Mesendoderm (in vitro differentiated cells): ENCODE measurements at regions not wholly inside any gene's neighbourhood (a gene's known extent, or its start where the extent isn't known, plus 50 kb on each side); places are given as distances from the start of the nearest gene placed in this dataset.

Experiments
- DNase-seq: peaks from one replicate; pipeline ENCODE4 v3.0.0; 2013
- H2AK5ac ChIP-seq: 2 replicates; pipeline ENCODE4 v1.6.1; 2013; ENCODE audit warnings: low read length, inconsistent platforms
- H2BK120ac ChIP-seq: 2 replicates; pipeline ENCODE4 v1.6.1; 2013; ENCODE audit warnings: low read depth, mild to moderate bottlenecking, low read length, moderate library complexity, mixed read lengths
- H2BK15ac ChIP-seq: replicated peaks from 2 replicates; pipeline ENCODE4 v1.6.1; 2013; ENCODE audit warnings: low read depth, mild to moderate bottlenecking, moderate library complexity
- H2BK5ac ChIP-seq: 2 replicates; pipeline ENCODE4 v1.6.1; 2013; ENCODE audit warnings: low read length, inconsistent platforms
- H3K18ac ChIP-seq: 2 replicates; pipeline ENCODE4 v1.6.1; 2013; ENCODE audit warnings: mild to moderate bottlenecking, low read length, mixed read lengths
- H3K23ac ChIP-seq: one replicate; pipeline ENCODE4 v1.6.1; 2013; ENCODE audit warnings: low read length
- H3K27ac ChIP-seq: 2 replicates; pipeline ENCODE4 v1.5.1; 2013; ENCODE audit warnings: low read depth, mild to moderate bottlenecking, inconsistent platforms, low read length, moderate library complexity
- H3K27me3 ChIP-seq: 2 replicates; pipeline ENCODE4 v1.6.1; 2013; ENCODE audit warnings: low read length, control low read depth, mild to moderate bottlenecking, inconsistent platforms; ENCODE audit not compliant: insufficient read depth, poor library complexity
- H3K36me3 ChIP-seq: 2 replicates; pipeline ENCODE4 v1.6.1; 2013; ENCODE audit warnings: low read length, inconsistent platforms; ENCODE audit not compliant: control insufficient read depth, insufficient read depth
- H3K4ac ChIP-seq: one replicate; pipeline ENCODE4 v1.6.1; 2013; ENCODE audit warnings: low read depth, mild to moderate bottlenecking, low read length, moderate library complexity
- H3K4me1 ChIP-seq: 2 replicates; pipeline ENCODE4 v1.6.1; 2013; ENCODE audit warnings: low read depth, low read length, inconsistent platforms; ENCODE audit not compliant: control insufficient read depth
- H3K4me2 ChIP-seq: 2 replicates; pipeline ENCODE4 v1.6.1; 2013; ENCODE audit warnings: low read length
- H3K4me3 ChIP-seq: 2 replicates; pipeline ENCODE4 v1.5.1; 2013; ENCODE audit warnings: mild to moderate bottlenecking, low read length
- H3K56ac ChIP-seq: one replicate; pipeline ENCODE4 v1.6.1; 2013; ENCODE audit warnings: low read length
- H3K79me1 ChIP-seq: 2 replicates; pipeline ENCODE4 v1.6.1; 2013; ENCODE audit warnings: low read length, inconsistent platforms
- H3K79me2 ChIP-seq: 2 replicates; pipeline ENCODE4 v1.6.1; 2013; ENCODE audit warnings: mild to moderate bottlenecking, low read length; ENCODE audit not compliant: control insufficient read depth, insufficient read depth
- H3K9ac ChIP-seq: 2 replicates; pipeline ENCODE4 v1.6.1; 2013; ENCODE audit warnings: low read length, inconsistent platforms
- H4K5ac ChIP-seq: one replicate; pipeline ENCODE4 v1.6.1; 2013; ENCODE audit warnings: low read length
- H4K8ac ChIP-seq: one replicate; pipeline ENCODE4 v1.6.1; 2013; ENCODE audit warnings: low read depth, mild to moderate bottlenecking, control low read depth, low read length, moderate library complexity
- WGBS: extraction: QIAGEN DNeasy Blood & Tissue Kit; methylation state at CpG from one replicate; pipeline ENCODE4 v1.1.7; 2013; ENCODE audit warnings: low lambda C conversion rate, missing lambda C conversion rate; ENCODE audit not compliant: insufficient coverage; ENCODE audit errors: extremely low coverage; 5-methylcytosine and 5-hydroxymethylcytosine counted together

- Histone ChIP-seq H4K5ac (no peak overlapping the region), H3K56ac (no peak overlapping the region), H3K4me2 (no peak overlapping the region), H3K27me3 (no peaks in the 10 kb centered on the region), H3K23ac (no peak overlapping the region), H3K9ac (no peak overlapping the region), H3K4me3 (no peak overlapping the region), H3K4ac (no peak overlapping the region), H3K27ac (no peak overlapping the region), H3K18ac (no peak overlapping the region), H2BK5ac (no peak overlapping the region), H2BK120ac (no peak overlapping the region), H2BK15ac (no peak overlapping the region), H3K36me3 (no peaks in the 10 kb centered on the region), H3K4me1 (no peaks in the 10 kb centered on the region), H2AK5ac (no peak overlapping the region), H4K8ac (no peak overlapping the region), H3K79me2 (no peaks in the 10 kb centered on the region), H3K79me1 (no peaks in the 10 kb centered on the region)
- peak; percentile 38 for DNase-seq
- WGBS, result no CpG with 5 or more reads among the region's 6 CpGs
These were observed 89.4 kb downstream of the RRM2 start for GRCh38 chr2:10211844-10212422.

GRCh38 chr2:10212827-10213226 lies 89.9 kb upstream of the HPCAL1 start:
- Histone ChIP-seq H3K36me3 (no peaks in the 10 kb centered on the region), H3K9ac (no peak overlapping the region), H3K79me2 (no peaks in the 10 kb centered on the region), H3K4me2 (no peak overlapping the region), H2BK15ac (no peak overlapping the region), H3K4ac (no peak overlapping the region), H3K23ac (no peak overlapping the region), H3K56ac (no peak overlapping the region), H3K4me3 (no peak overlapping the region), H3K4me1 (no peaks in the 10 kb centered on the region), H2AK5ac (no peak overlapping the region), H2BK5ac (no peak overlapping the region), H3K18ac (no peak overlapping the region), H4K5ac (no peak overlapping the region), H3K27me3 (no peaks in the 10 kb centered on the region), H3K79me1 (no peaks in the 10 kb centered on the region), H2BK120ac (no peak overlapping the region), H4K8ac (no peak overlapping the region), H3K27ac (no peak overlapping the region)
- WGBS, result no CpG with 5 or more reads among the region's 4 CpGs
- no peak for DNase-seq

GRCh38 chr2:10214179-10214578 lies 88.5 kb upstream of the HPCAL1 start:
- Histone ChIP-seq H4K5ac (no peak overlapping the region), H3K4me1 (no peaks in the 10 kb centered on the region), H3K27ac (no peak overlapping the region), H2AK5ac (no peak overlapping the region), H2BK5ac (no peak overlapping the region), H3K56ac (no peak overlapping the region), H3K4ac (no peak overlapping the region), H3K36me3 (no peaks in the 10 kb centered on the region), H2BK120ac (no peak overlapping the region), H3K4me2 (no peak overlapping the region), H3K79me2 (no peaks in the 10 kb centered on the region), H3K4me3 (no peak overlapping the region), H3K9ac (no peak overlapping the region), H2BK15ac (no peak overlapping the region), H3K23ac (no peak overlapping the region), H3K18ac (no peak overlapping the region), H4K8ac (no peak overlapping the region), H3K79me1 (no peaks in the 10 kb centered on the region), H3K27me3 (no peaks in the 10 kb centered on the region)
- WGBS, result no CpG with 5 or more reads among the region's 8 CpGs
- DNase-seq, result no peak

GRCh38 chr2:10215393-10215935 lies 87.2 kb upstream of the HPCAL1 start:
- no peaks in the 10 kb centered on the region for H3K79me2 ChIP-seq
- H2AK5ac ChIP-seq, result no peak overlapping the region
- no peaks in the 10 kb centered on the region for H3K27me3 ChIP-seq
- H3K9ac ChIP-seq, result no peak overlapping the region
- no peak overlapping the region for H2BK120ac ChIP-seq
- H2BK5ac ChIP-seq, result no peak overlapping the region
- no CpG with 5 or more reads among the region's 7 CpGs for WGBS
- H3K4me3 ChIP-seq, result no peak overlapping the region
- H3K36me3 ChIP-seq, result no peaks in the 10 kb centered on the region
- no peak overlapping the region for H2BK15ac ChIP-seq
- H3K4ac ChIP-seq, result no peak overlapping the region
- no peak overlapping the region for H4K8ac ChIP-seq
- H3K4me1 ChIP-seq, result no peaks in the 10 kb centered on the region
- no peak overlapping the region for H3K18ac ChIP-seq
- no peak overlapping the region for H3K23ac ChIP-seq
- DNase-seq, result no peak
- H3K27ac ChIP-seq, result no peak overlapping the region
- H3K4me2 ChIP-seq, result no peak overlapping the region
- no peaks in the 10 kb centered on the region for H3K79me1 ChIP-seq
- H3K56ac ChIP-seq, result no peak overlapping the region
- no peak overlapping the region for H4K5ac ChIP-seq

GRCh38 chr2:10216677-10217488 lies 85.8 kb upstream of the HPCAL1 start:
- H3K4me2 ChIP-seq, result no peak overlapping the region
- no peak for DNase-seq
- H3K9ac ChIP-seq, result no peak overlapping the region
- H3K4me1 ChIP-seq, result no peaks in the 10 kb centered on the region
- H2AK5ac ChIP-seq, result no peak overlapping the region
- no peak overlapping the region for H3K18ac ChIP-seq
- no peak overlapping the region for H3K56ac ChIP-seq
- no peak overlapping the region for H4K8ac ChIP-seq
- no peak overlapping the region for H3K4me3 ChIP-seq
- H3K79me1 ChIP-seq, result no peaks in the 10 kb centered on the region
- no peak overlapping the region for H3K23ac ChIP-seq
- no peak overlapping the region for H4K5ac ChIP-seq
- H3K4ac ChIP-seq, result no peak overlapping the region
- WGBS, result no CpG with 5 or more reads among the region's 28 CpGs
- no peak overlapping the region for H2BK5ac ChIP-seq
- no peak overlapping the region for H2BK120ac ChIP-seq
- H3K79me2 ChIP-seq, result no peaks in the 10 kb centered on the region
- no peak overlapping the region for H3K27ac ChIP-seq
- H2BK15ac ChIP-seq, result no peak overlapping the region
- no peaks in the 10 kb centered on the region for H3K27me3 ChIP-seq
- no peaks in the 10 kb centered on the region for H3K36me3 ChIP-seq
